ENCODE measurements at regions not wholly inside any gene's neighbourhood (a gene's known extent, or its start where the extent isn't known, plus 50 kb on each side); places are given as distances from the start of the nearest gene placed in this dataset.
A peak's percentile ranks its signal among the peaks of the same experiment; 100 is the strongest.

DNA sequence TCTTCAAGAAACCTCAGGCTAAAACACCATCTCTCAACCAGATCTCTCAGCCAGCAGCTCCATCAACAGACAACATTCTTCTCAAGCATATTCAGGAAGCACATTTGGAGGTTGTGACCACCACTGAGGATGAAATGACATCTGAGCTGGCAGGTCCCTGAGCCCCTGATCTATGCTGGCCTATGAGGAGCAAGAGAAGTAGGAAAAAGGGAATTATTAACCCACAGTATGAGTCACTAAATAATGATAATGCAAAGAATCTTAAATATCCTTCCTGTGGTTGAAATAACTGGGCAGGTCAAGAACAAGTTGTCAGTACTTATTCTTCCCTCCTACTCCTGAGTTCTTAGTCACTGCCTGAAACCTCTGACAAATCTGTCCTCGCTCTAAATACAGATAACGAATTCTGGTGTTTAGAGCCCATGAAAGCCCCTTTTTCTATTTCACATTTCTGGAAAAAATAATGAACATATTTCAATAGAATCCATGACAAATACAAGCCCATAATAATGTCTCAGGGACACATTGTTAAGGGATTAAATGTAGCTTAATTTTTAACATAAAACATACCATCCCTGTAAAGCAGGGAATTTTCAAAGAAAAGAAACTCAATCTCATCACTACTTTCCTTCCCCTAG, 225.8 kb upstream of the IRS2 start:
- TF ChIP-seq, protein P1, sequence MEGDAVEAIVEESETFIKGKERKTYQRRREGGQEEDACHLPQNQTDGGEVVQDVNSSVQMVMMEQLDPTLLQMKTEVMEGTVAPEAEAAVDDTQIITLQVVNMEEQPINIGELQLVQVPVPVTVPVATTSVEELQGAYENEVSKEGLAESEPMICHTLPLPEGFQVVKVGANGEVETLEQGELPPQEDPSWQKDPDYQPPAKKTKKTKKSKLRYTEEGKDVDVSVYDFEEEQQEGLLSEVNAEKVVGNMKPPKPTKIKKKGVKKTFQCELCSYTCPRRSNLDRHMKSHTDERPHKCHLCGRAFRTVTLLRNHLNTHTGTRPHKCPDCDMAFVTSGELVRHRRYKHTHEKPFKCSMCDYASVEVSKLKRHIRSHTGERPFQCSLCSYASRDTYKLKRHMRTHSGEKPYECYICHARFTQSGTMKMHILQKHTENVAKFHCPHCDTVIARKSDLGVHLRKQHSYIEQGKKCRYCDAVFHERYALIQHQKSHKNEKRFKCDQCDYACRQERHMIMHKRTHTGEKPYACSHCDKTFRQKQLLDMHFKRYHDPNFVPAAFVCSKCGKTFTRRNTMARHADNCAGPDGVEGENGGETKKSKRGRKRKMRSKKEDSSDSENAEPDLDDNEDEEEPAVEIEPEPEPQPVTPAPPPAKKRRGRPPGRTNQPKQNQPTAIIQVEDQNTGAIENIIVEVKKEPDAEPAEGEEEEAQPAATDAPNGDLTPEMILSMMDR (IDR thresholded peaks at IDR 0.05; ENCODE audit: unreplicated experiment): no peak
- BruUV-seq (replicated peaks): TSS peak; percentile 97
- peaks cover 47% of the 10 kb centered on the region for H3K4me1 Mint-ChIP-seq (ENCODE audit: insufficient read depth, unreplicated experiment)
- H3K4me3 Mint-ChIP-seq (ENCODE audit: unreplicated experiment): peak overlapping the region; percentile 6
- peak overlapping the region; percentile 92 for H3K27ac Mint-ChIP-seq (ENCODE audit: low read depth, unreplicated experiment)
- peak; percentile 63 for DNase-seq (ENCODE audit: unreplicated experiment)
- no peaks in the 10 kb centered on the region for H3K9me3 Mint-ChIP-seq (ENCODE audit: unreplicated experiment)
- ChIA-PET CTCF (no interaction called here), POLR2A (interaction anchor here (0.7 to 2.6 kb wide), 5 partner anchors 18 to 222 kb away, joined by 3 to 10 read pairs (median 5); no protein-coding TSS in a partner anchor)
- intact Hi-C loops (cut with micrococcal nuclease): loop anchor here (10.0 kb wide), 1 partner anchor 737 kb away; no protein-coding TSS in a partner anchor
- no peaks in the 10 kb centered on the region for H3K27me3 Mint-ChIP-seq (ENCODE audit: insufficient read depth, unreplicated experiment)
- H3K36me3 Mint-ChIP-seq (ENCODE audit: insufficient read depth, unreplicated experiment): no peaks in the 10 kb centered on the region

DNA sequence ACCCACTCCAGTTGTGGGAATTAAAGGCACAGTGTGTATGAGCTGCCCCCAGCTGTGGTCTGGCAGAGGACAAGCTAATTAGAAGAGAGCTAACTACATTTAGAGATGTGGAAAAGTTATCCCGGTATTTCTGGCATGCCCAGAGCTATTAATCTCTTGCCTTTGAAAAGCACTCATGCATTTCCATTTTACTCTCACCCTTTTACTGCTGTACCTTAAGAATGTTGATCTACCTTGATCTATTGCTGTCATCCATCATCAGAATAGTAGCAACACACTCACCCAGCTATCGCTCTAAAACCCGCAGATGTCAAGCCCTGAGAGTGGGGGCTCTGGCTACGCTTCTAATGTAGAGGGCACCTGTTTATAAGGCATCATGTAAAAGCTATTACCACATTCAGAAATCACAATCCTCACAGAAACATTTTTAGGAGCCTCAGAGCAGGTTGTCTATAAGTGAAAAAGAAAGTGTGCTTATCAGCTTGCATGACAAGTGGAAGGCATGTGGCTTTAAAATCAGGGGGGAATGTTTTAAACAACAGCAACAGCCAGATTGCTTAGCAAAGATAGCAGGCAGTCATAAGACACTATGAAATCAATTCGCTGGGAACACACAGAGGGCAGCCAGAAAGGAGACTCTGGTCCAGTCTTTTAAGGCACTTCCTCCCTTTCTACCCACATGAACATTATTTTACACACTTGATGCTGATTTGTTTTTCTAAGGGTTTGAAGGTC, 224.2 kb upstream of the IRS2 start:
- Mint-ChIP-seq H3K9me3 (ENCODE audit: unreplicated experiment) (no peaks in the 10 kb centered on the region), H3K36me3 (ENCODE audit: insufficient read depth, unreplicated experiment) (no peaks in the 10 kb centered on the region), H3K4me3 (ENCODE audit: unreplicated experiment) (no peak overlapping the region), H3K27ac (ENCODE audit: low read depth, unreplicated experiment) (peak overlapping the region; percentile 92), H3K27me3 (ENCODE audit: insufficient read depth, unreplicated experiment) (no peaks in the 10 kb centered on the region), H3K4me1 (ENCODE audit: insufficient read depth, unreplicated experiment) (peaks cover 49% of the 10 kb centered on the region)
- TF ChIP-seq, protein P1 (IDR thresholded peaks at IDR 0.05; ENCODE audit: unreplicated experiment): no peak
- ChIA-PET POLR2A (interaction anchor here (1.2 to 1.6 kb wide), 5 partner anchors 9 to 221 kb away, joined by 3 to 9 read pairs (median 5); no protein-coding TSS in a partner anchor), CTCF (interaction anchor here (1.1 kb wide), 1 partner anchor 221 kb away, joined by 3 read pairs; no protein-coding TSS in a partner anchor)
- no TSS peak for BruUV-seq (replicated peaks)
- no peak for DNase-seq (ENCODE audit: unreplicated experiment)
- intact Hi-C loops (cut with micrococcal nuclease): loop anchor here (10.0 kb wide), 1 partner anchor 736 kb away; no protein-coding TSS in a partner anchor

DNA sequence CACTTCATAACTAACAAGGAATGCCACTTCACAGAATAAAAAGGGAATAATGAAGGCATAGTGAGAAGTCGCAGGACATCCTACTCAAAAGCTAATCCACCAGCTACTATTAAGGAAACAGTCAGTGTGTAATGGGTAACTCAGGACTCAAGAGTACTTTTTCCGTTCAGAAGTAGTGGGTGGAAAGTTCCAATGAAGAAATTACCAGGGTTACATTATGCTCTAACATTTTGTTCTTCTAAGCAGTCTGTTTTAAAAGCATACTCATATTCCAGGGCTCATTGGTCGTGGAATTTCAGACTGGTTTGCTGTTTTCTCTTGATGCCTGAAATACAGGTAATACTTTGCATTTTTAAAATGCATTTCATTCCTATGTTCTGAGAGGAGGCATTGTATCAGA, 222.4 kb upstream of the IRS2 start:
- H3K4me1 Mint-ChIP-seq (ENCODE audit: insufficient read depth, unreplicated experiment): peaks cover 42% of the 10 kb centered on the region
- no peak overlapping the region for H3K4me3 Mint-ChIP-seq (ENCODE audit: unreplicated experiment)
- ChIA-PET POLR2A (interaction anchor here (0.7 to 1.1 kb wide), 2 partner anchors 9 to 219 kb away, joined by 3 read pairs; no protein-coding TSS in a partner anchor), CTCF (interaction anchor here (0.8 to 1.1 kb wide), 3 partner anchors 15 to 51 kb away, joined by 3 to 5 read pairs (median 4); no protein-coding TSS in a partner anchor)
- BruUV-seq (replicated peaks): no TSS peak
- no peaks in the 10 kb centered on the region for H3K27me3 Mint-ChIP-seq (ENCODE audit: insufficient read depth, unreplicated experiment)
- intact Hi-C loops (cut with micrococcal nuclease): no loop called here
- no peak overlapping the region for H3K27ac Mint-ChIP-seq (ENCODE audit: low read depth, unreplicated experiment)
- H3K36me3 Mint-ChIP-seq (ENCODE audit: insufficient read depth, unreplicated experiment): no peaks in the 10 kb centered on the region
- TF ChIP-seq, protein P1 (IDR thresholded peaks at IDR 0.05; ENCODE audit: unreplicated experiment): no peak
- H3K9me3 Mint-ChIP-seq (ENCODE audit: unreplicated experiment): no peaks in the 10 kb centered on the region
- DNase-seq (ENCODE audit: unreplicated experiment): no peak

DNA sequence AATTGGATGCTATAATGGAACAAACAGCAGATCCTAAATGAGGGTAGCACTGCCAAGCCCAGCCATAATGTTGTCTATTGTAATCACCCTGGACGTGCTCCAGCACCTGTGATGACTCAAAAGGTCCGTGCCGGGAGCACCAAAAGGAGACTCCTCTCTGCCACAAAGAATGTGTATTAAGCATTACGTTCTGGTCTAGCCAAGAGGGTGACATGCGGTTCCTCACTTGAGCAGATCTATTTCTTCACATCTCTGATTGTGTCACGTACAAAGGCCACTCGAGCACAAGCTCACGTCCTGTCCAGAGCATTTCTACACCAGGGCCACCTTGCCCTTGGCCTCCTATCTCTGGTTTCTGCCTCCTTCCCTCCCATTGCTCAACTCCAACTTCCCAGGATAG, 219.9 kb upstream of the IRS2 start:
- DNase-seq (ENCODE audit: unreplicated experiment): peak; percentile 96
- H3K4me3 Mint-ChIP-seq (ENCODE audit: unreplicated experiment): no peak overlapping the region
- CTCF ChIA-PET: interaction anchor here (0.5 to 1.2 kb wide), 2 partner anchors 104 to 1091 kb away, joined by 3 read pairs; no protein-coding TSS in a partner anchor
- no peaks in the 10 kb centered on the region for H3K27me3 Mint-ChIP-seq (ENCODE audit: insufficient read depth, unreplicated experiment)
- H3K9me3 Mint-ChIP-seq (ENCODE audit: unreplicated experiment): no peaks in the 10 kb centered on the region
- POLR2A ChIA-PET: interaction anchor here (1.0 to 2.0 kb wide), 2 partner anchors 11 to 221 kb away, joined by 3 to 6 read pairs; no protein-coding TSS in a partner anchor
- no peaks in the 10 kb centered on the region for H3K36me3 Mint-ChIP-seq (ENCODE audit: insufficient read depth, unreplicated experiment)
- H3K27ac Mint-ChIP-seq (ENCODE audit: low read depth, unreplicated experiment): peak overlapping the region; percentile 63
- H3K4me1 Mint-ChIP-seq (ENCODE audit: insufficient read depth, unreplicated experiment): peaks cover 28% of the 10 kb centered on the region
- BruUV-seq (replicated peaks): no TSS peak
- intact Hi-C loops (cut with micrococcal nuclease): no loop called here
- TF ChIP-seq, protein P1 (IDR thresholded peaks at IDR 0.05; ENCODE audit: unreplicated experiment): no peak

All from MCF 10A (cell line).